ENCODE measurements at regions not wholly inside any gene's neighbourhood (a gene's known extent, or its start where the extent isn't known, plus 50 kb on each side); places are given as distances from the start of the nearest gene placed in this dataset.

- DNase-seq (ENCODE audit: low spot score): no peak
Measured at GRCh38 chr11:111095327-111095726, 150.2 kb upstream of the POU2AF2 start.

DNA sequence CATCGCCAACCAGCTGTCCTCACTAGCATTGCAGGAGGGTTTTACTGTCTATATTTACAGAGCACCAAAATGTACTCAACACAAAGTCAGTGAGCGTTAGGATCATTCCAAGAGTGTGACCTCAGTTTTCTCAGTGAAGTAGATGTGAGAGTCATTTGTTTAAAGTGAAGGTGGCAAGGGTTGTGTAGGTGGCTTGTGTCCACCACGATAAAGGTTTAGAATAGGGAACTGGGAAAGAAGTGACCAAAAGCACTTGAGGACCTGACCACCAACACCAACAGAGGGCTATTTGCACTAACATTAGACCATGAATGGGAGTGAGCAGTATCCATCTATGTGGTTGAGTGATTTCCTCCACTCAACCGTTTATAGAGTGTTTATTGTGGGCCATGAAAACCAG lies 152.5 kb upstream of the POU2AF2 start:
- DNase-seq (ENCODE audit: low spot score): no peak

GRCh38 chr11:111091321-111091938 lies 154.1 kb upstream of the POU2AF2 start:
- no peak for DNase-seq (ENCODE audit: low spot score)

DNA sequence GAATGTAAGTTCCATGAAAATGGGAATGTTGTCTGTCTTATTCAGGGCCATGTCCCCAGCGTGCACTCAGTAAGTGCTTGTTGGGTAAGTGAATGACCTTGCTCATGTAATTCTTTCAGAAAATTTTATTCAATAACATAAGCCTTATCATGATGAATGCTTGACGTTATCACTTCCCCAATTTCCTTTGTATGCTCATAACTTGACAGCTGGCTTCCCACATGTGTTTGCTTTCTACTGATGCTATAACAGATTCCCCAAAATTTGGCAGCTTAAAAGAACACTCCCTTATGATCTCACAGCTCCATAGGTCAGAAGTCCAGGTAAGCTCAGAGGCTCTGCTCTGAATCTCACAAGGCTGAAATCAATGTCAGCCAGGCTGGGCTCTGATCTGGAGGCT lies 155.8 kb upstream of the POU2AF2 start:
- no peak for DNase-seq (ENCODE audit: low spot score)

- no peak for DNase-seq (ENCODE audit: low spot score)
Measured at GRCh38 chr11:111088847-111089355, 156.6 kb upstream of the POU2AF2 start.

- DNase-seq (ENCODE audit: low spot score): no peak
Measured at GRCh38 chr11:111086058-111086457, 159.5 kb upstream of the POU2AF2 start.

DNA sequence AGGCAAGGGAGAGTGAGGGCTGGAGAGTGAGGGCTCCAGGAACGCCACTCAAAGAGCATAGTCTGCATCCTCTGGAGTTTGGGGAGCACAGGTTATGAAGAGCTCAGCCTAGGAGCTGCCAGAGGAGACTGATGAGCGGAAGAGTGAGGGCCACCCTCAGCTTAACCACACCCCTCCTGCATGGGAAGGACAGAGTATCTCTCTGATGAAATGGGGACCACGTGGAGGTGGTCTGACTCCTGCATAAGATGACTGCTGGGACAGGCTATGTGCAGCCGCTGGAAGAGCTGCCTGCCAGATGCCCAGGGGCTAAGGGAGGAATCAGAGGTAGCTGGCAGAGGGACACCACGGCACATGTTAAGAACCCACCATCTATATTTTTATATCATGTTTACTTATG lies 162.9 kb upstream of the POU2AF2 start:
- DNase-seq (ENCODE audit: low spot score): no peak

GRCh38 chr11:111081021-111081511 lies 164.5 kb upstream of the POU2AF2 start:
- DNase-seq (ENCODE audit: low spot score): no peak

DNA sequence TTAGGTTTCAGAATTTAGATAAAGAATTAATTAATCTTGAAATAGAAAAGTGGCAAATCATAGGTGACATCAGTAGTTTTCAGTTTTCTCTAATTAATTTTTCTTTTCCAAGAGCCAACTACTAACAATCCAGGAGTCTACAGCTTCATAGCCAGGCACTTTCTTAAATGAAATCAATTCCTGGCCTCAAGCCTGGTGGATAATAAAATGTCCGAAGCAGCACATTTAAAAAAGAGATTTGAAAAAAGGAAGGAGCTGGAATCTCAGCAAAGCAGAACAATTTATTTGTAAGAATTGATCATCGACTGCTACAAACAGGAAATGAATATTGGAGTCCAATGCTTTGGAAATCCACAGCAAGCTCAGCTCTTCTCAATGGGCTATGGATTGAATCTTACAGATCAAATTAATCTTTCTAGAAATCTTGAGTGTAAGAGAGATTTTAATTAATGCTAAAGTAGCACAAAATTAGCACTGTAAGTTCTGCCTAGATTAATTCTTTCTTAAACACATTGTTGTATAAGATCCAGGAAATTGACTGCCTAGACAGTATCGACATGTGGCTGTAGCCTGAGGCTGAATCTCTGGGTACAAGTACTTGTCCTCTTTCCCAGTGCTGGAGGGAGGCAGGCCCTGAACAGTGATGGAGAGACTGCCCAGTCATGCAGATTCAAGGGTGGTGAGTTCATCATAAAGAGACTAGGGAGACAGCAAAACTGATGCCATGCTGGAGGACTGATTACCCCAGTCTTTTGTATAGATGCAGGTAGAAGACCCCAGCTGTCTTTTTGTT lies 167.8 kb upstream of the POU2AF2 start:
- no peak for DNase-seq (ENCODE audit: low spot score)

DNA sequence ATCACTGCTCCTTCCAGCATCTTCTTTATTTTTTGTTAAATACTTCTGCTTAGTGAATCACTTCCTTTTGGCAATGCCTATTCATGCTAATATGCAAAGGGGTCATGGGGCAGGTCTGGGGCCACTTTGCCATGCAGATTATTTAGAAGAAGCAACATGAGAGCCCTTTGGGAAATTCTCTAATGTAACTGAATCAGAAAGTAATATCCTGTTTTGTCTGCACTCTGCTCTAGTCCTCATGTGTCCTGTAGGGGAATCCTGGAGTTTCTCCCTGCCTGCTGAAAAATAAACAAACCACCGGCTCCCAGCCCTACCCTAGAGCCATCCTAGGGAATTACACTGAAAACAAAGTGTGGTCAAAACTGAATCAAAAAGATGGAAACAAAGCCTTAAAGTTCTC lies 176.5 kb upstream of the POU2AF2 start:
- no peak for DNase-seq (ENCODE audit: low spot score)

- DNase-seq (ENCODE audit: low spot score): no peak
Measured at GRCh38 chr11:111067994-111068393, 177.5 kb upstream of the POU2AF2 start.

GRCh38 chr11:111066846-111067245 lies 178.7 kb upstream of the POU2AF2 start:
- no peak for DNase-seq (ENCODE audit: low spot score)

DNA sequence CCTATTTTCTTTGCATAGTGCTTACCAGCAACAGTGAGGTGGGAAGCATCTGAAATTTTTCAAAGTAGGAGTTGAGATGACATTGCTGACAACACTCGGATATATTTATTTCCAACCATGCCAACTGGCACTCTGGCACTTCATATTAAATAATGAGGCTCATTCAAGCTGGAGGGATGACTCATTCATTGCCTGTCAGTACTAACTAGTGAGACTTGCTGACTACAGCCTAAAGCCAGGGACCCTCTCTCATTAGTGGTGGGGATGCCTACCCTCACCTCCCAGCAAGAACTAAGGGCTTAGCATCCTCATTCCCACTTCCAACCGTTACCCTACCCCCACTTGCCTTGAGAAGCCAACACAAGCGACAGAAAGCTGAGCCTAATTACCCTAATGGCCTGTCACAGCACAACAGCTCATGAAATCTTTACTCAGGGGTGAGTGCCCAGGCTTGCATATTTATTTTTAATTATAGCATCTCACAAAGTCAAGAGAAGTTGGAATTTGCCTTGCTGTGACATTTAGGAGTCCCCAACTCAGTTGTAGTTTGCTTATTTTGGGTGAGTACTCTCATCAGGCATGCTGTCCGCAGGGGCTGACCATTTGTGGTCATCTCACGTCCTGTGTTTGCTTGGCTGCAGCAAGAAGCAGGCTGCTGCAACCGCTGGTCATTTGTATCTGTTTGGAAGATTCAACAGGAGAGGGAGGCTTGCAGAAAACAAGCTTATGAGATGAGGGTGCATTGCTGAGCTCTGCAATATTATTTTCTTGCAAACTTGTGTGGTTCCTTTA lies 181.6 kb upstream of the POU2AF2 start:
- peak; percentile 19 for DNase-seq (ENCODE audit: low spot score)

GRCh38 chr11:111062420-111062819 lies 183.1 kb upstream of the POU2AF2 start:
- DNase-seq (ENCODE audit: low spot score): no peak

DNA sequence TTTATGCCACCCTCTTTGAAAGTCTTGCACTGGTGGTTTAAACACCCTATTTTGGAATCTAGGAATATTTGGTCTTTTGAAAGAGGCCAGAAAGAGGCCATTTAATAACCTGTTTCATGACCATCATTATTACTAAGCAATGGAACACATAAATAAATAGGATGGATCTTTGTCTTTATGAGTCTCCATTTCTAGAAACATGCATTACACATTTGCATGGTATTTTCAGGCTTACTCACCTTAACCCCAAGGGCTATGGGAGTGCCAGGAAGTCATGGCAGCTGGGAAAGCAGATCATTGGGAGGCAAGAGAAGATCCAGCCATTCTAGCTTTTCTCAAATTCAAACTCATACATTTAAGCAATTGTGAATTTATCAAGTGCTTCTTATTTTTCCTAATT lies 185.8 kb upstream of the POU2AF2 start:
- no peak for DNase-seq (ENCODE audit: low spot score)

- no peak for DNase-seq (ENCODE audit: low spot score)
Measured at GRCh38 chr11:111049131-111049530, 196.4 kb upstream of the POU2AF2 start.

GRCh38 chr11:111047374-111047773 lies 198.2 kb upstream of the POU2AF2 start:
- no peak for DNase-seq (ENCODE audit: low spot score)

DNA sequence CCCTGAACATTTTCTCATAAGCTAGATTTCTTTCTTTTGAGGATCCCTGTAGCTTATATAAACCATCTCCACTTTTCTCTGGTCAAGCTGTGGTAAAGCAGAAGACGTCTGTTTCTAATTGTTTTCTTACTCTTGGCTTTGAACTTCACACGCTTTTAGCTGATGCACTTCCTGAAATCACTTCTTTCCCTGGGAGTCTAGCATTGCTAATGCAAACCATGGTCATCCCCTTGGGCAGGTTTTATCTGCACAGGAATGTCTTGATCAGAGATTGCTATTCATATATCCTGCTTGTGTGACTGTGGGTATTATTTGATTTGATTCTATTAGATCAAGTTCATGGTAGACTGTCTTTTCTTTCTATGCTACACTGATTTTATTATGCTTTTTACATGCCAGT lies 199.2 kb upstream of the POU2AF2 start:
- DNase-seq (ENCODE audit: low spot score): no peak

DNA sequence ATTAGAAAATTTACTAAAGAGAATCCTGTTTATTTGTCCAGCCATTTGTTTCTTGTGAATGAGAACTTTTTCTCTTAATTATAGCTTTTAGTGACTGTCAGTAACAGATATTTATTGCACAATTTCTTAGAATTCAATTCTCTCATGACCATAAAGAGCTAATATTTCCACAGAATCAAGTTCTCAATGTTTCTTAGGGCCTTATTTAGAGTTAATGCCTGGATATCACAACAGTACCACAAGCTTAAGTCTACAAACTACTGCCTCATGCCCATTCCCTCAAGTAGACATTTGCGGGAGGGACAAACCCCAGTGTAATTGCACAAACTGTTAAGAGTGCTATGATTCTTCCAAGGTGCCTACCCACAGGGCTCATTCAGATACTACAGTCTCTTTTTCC lies 199.7 kb upstream of the POU2AF2 start:
- no peak for DNase-seq (ENCODE audit: low spot score)

GRCh38 chr11:111045407-111045803 lies 200.1 kb upstream of the POU2AF2 start:
- no peak for DNase-seq (ENCODE audit: low spot score)

DNA sequence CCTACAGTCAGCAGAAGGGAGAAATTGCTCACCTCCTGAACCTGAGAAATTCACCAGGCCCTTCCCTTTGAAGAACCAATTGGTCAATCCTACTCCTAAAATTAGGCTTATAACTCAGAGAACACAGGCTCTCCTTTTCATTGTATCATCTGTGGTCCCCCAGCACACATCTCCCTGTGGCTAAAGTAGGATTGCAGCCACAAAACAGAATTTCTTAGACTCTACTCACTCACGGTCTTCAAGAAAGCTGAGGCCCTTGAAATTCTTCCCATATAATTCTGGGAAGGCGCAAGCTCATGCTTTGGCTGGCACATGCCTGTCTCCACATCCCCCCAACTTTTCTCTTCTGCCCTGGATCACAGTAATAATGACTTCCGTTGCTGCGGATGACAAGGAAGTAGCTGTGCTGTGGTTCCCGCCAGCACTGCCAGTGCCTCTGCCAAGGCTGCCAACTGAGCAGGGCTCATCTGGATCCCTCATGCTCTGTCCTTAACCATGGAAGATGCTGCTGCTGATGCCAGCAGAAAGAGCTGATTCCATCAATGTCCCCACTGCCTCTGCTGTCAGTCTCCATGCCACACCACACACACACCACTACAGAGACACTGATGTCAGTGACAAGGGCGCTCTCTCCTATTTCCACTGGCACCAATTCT lies 200.6 kb upstream of the POU2AF2 start:
- no peak for DNase-seq (ENCODE audit: low spot score)

- no peak for DNase-seq (ENCODE audit: low spot score)
Measured at GRCh38 chr11:111039982-111040381, 205.5 kb upstream of the POU2AF2 start.

Data from A172 (cell line).